GM12878 (cell line): ENCODE measurements at regions not wholly inside any gene's neighbourhood (a gene's known extent, or its start where the extent isn't known, plus 50 kb on each side); places are given as distances from the start of the nearest gene placed in this dataset.

Experiments
- ATAC-seq: fragments of 200-7000 bp; cut with Tn5 transposase; 3 replicates; pipeline ENCODE4 v1.9.1; 2020; ENCODE audit warnings: mild to moderate bottlenecking, moderate library complexity
- BruUV-seq: library from RNA; stranded (reverse); fragments of 400-500 nt; replicated peaks from 2 replicates; lab custom pipeline; 2021; lab: Mats Ljungman, UMichigan
- CTCF ChIA-PET: fragments of 300-600 bp; sonication (Branson Sonifier 250); formaldehyde crosslinking; extraction: SDS; loops from one replicate; lab custom pipeline; 2021; ENCODE audit warnings: inconsistent platforms; lab: Yijun Ruan, JAX
- POLR2A ChIA-PET: fragments of 350-600 bp; formaldehyde crosslinking; extraction: SDS; loops from one replicate; lab custom pipeline; 2021; ENCODE audit warnings: inconsistent platforms; lab: Charles Lee
- RAD21 ChIA-PET: fragments of 300-600 bp; sonication (Branson Sonifier 250); formaldehyde crosslinking; loops from one replicate; lab custom pipeline; 2023; ENCODE audit warnings: antibody characterized with exemption; ENCODE audit not compliant: unreplicated experiment; lab: Charles Lee
- SMC1A ChIA-PET: fragments of 300-600 bp; sonication (Branson Sonifier 250); formaldehyde crosslinking; loops from one replicate; lab custom pipeline; 2023; ENCODE audit not compliant: unreplicated experiment, uncharacterized antibody; lab: Charles Lee
- DNase-seq: peaks from one replicate; pipeline ENCODE4 v3.0.0-alpha.2; 2011; ENCODE audit warnings: low read depth, low spot score
- FAIRE-seq: peaks from 3 replicates; lab custom pipeline; 2011; peaks lifted over from hg19 to GRCh38; lab: Jason Lieb, UNC
- H2AFZ ChIP-seq: 2 replicates; pipeline ENCODE4 v1.6.0; 2011; ENCODE audit warnings: low read depth, low read length, control low read depth; ENCODE audit not compliant: control insufficient read depth
- H3K27ac ChIP-seq: 2 replicates; pipeline ENCODE4 v1.5.1; 2011; ENCODE audit warnings: control low read depth; ENCODE audit not compliant: control insufficient read depth, insufficient read depth
- H3K27me3 ChIP-seq, 2 experiments: replicated peaks in 1 of 2; 2 replicates each; pipeline versions ENCODE4 v1.6.0 to v1.6.1; 2011; ENCODE audit warnings: low read length in 1 of 2; ENCODE audit not compliant: control insufficient read depth in 2 of 2, insufficient read depth in 2 of 2
- H3K36me3 ChIP-seq, 2 experiments: 2 replicates each; pipeline ENCODE4 v1.5.1; 2011; ENCODE audit warnings: low read length in 1 of 2; ENCODE audit not compliant: control insufficient read depth in 2 of 2, insufficient read depth in 2 of 2
- H3K4me1 ChIP-seq: 2 replicates; pipeline ENCODE4 v1.6.1; 2011; ENCODE audit warnings: mild to moderate bottlenecking, low read length, moderate library complexity, mixed read lengths; ENCODE audit not compliant: control insufficient read depth, insufficient read depth
- H3K4me2 ChIP-seq: 2 replicates; pipeline ENCODE4 v1.6.0; 2011; ENCODE audit warnings: control low read depth; ENCODE audit not compliant: control insufficient read depth, insufficient read depth
- H3K4me3 ChIP-seq: fragments of 200-600 bp; sonication (generic); 2 replicates; pipeline ENCODE4 v1.5.1; 2016
- H3K79me2 ChIP-seq: 2 replicates; pipeline ENCODE4 v1.6.0; 2011; ENCODE audit warnings: low read length; ENCODE audit not compliant: control insufficient read depth, insufficient read depth
- H3K9ac ChIP-seq: 2 replicates; pipeline ENCODE4 v1.8.0; 2011; ENCODE audit warnings: low read length, control low read depth, mixed read lengths; ENCODE audit not compliant: control insufficient read depth, insufficient read depth
- H3K9me3 ChIP-seq: replicated peaks from 3 replicates; pipeline ENCODE4 v1.5.1; 2011; ENCODE audit warnings: mild to moderate bottlenecking, low read length; ENCODE audit not compliant: control insufficient read depth, insufficient read depth
- H4K20me1 ChIP-seq: 2 replicates; pipeline ENCODE4 v1.6.0; 2011; ENCODE audit not compliant: control insufficient read depth, insufficient read depth
- BCLAF1 ChIP-seq: fragments of 450-650 bp; IDR thresholded peaks from 2 replicates; pipeline ENCODE4 v1.6.1; 2017; ENCODE audit warnings: antibody characterized with exemption, mild to moderate bottlenecking, moderate library complexity
- EED ChIP-seq: sonication (generic); IDR thresholded peaks from 2 replicates; pipeline ENCODE4 v1.6.1; 2016; ENCODE audit warnings: antibody characterized with exemption, low read depth
- IRF4 ChIP-seq: IDR thresholded peaks from 2 replicates; pipeline ENCODE4 v1.6.1; 2011; ENCODE audit warnings: low read depth, low read length
- PML ChIP-seq: IDR thresholded peaks from 2 replicates; pipeline ENCODE4 v1.6.1; 2012; ENCODE audit warnings: low read length, inconsistent platforms
- POU2F2 ChIP-seq: IDR thresholded peaks from 3 replicates; pipeline ENCODE4 v1.6.1; 2011; ENCODE audit warnings: low read depth, mild to moderate bottlenecking, low read length, borderline replicate concordance
- RAD21 ChIP-seq: IDR thresholded peaks from 2 replicates; pipeline ENCODE4 v1.6.1; 2011; ENCODE audit warnings: mild to moderate bottlenecking, low read depth, low read length, moderate library complexity; ENCODE audit not compliant: insufficient read depth
- RCOR1 ChIP-seq: conservative IDR thresholded peaks from 2 replicates; pipeline ENCODE4 v1.6.1; 2012; ENCODE audit warnings: low read depth, low read length, improper control_type of control experiment
- RUNX3 ChIP-seq: IDR thresholded peaks from 2 replicates; pipeline ENCODE4 v1.6.1; 2012; ENCODE audit warnings: low read length, inconsistent platforms
- SKIL ChIP-seq: fragments of 450-650 bp; IDR thresholded peaks from 2 replicates; pipeline ENCODE4 v1.6.1; 2017; ENCODE audit warnings: mild to moderate bottlenecking, low read depth, inconsistent platforms; ENCODE audit not compliant: poor library complexity, severe bottlenecking
- SREBF2 ChIP-seq: IDR thresholded peaks from 2 replicates; pipeline ENCODE4 v1.6.1; 2012; ENCODE audit warnings: mild to moderate bottlenecking, low read length
- USF2 ChIP-seq: IDR thresholded peaks from 2 replicates; pipeline ENCODE4 v1.6.1; 2011; ENCODE audit warnings: low read depth, low read length, improper control_type of control experiment, borderline replicate concordance
- WGBS: methylation state at CpG from one replicate; pipeline ENCODE4 v1.1.6; 2016; ENCODE audit warnings: low lambda C conversion rate; ENCODE audit not compliant: insufficient replicate concordance, insufficient coverage; ENCODE audit errors: missing lambda C conversion rate; 5-methylcytosine and 5-hydroxymethylcytosine counted together
- in situ Hi-C: fragments of 300-500 bp; cut with MboI; formaldehyde crosslinking; loops from 9 replicates; pipeline ENCODE4 v1.14.3; 2018; ENCODE audit warnings: mixed read lengths
- intact Hi-C: fragments of 100-400 bp; cut with micrococcal nuclease; formaldehyde crosslinking; loops from one replicate; pipeline ENCODE4 v1.14.2; 2022; ENCODE audit not compliant: unreplicated experiment

- TF ChIP-seq SKIL (no peak), PML (no peak), RCOR1 (no peak), BCLAF1 (no peak), IRF4 (no peak), SREBF2 (no peak)
- TF ChIP-seq, all 136 proteins: peak for 0
Observed at GRCh38 chr16:50857881-50858280, 116.0 kb downstream of the CYLD start (continued).

GRCh38 chr16:50856991-50857390 lies 115.1 kb downstream of the CYLD start:
- no peak for DNase-seq
- no peak overlapping the region for H3K4me2 ChIP-seq
- no peak overlapping the region for H2AFZ ChIP-seq
- ATAC-seq = no peak
- RAD21 ChIA-PET = no interaction called here
- FAIRE-seq = no peak
- SMC1A ChIA-PET = no interaction called here
- no peak overlapping the region for H3K4me3 ChIP-seq
- H3K79me2 ChIP-seq = no peaks in the 10 kb centered on the region
- TF ChIP-seq EED = no peak
- no peak for TF ChIP-seq RAD21
- TF ChIP-seq RUNX3 = no peak
- TF ChIP-seq USF2 = no peak
- TF ChIP-seq POU2F2 = no peak
- H3K9me3 ChIP-seq = no peaks in the 10 kb centered on the region
- H3K4me1 ChIP-seq = no peaks in the 10 kb centered on the region
- H3K27me3 ChIP-seq = no peaks in the 10 kb centered on the region
- CTCF ChIA-PET = interaction anchor here (1.5 kb wide), 1 partner anchor 51 kb away, joined by 3 read pairs; no protein-coding TSS in a partner anchor
- no peak overlapping the region for H3K9ac ChIP-seq
- POLR2A ChIA-PET = no interaction called here
- H4K20me1 ChIP-seq = no peaks in the 10 kb centered on the region
- no peaks in the 10 kb centered on the region for H3K36me3 ChIP-seq
- in situ Hi-C loops = no loop called here
- 0% methylated on average over 2 of the region's 2 CpGs for WGBS
- intact Hi-C loops = no loop called here
- BruUV-seq = no TSS peak
- H3K27ac ChIP-seq = no peak overlapping the region
